ENCODE measurements at regions not wholly inside any gene's neighbourhood (a gene's known extent, or its start where the extent isn't known, plus 50 kb on each side); places are given as distances from the start of the nearest gene placed in this dataset.

DNA sequence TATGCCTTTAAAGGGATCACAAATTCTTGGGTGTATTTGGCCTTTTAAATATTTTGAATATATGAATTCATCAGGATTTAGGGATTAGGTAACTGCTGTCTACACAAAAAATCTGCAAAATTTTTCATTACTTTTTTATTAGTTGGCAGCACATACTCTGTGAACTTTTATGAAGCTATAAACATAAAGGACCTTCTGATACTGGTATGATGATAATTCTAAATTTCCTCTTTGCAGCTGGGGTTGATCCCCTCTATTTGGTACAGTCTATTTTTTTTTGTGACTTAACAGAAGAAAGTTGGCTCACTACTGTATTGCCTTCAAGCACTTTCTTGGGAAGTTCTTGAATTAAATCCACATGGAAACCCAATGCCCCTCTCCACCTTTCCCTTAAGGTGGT, 416.1 kb downstream of the LMO4 start:
- ChIA-PET POLR2A (no interaction called here), CTCF (interaction anchor here (1.3 kb wide), 1 partner anchor 14 kb away, joined by 3 read pairs; no protein-coding TSS in a partner anchor)
- Histone ChIP-seq H3K27me3 (ENCODE audit: control insufficient read depth, insufficient read depth, low read length) (no peaks in the 10 kb centered on the region), H3K36me3 (ENCODE audit: control insufficient read depth, insufficient read depth, low read length) (no peaks in the 10 kb centered on the region), H3K4me3 (ENCODE audit: low read depth, low read length) (no peak overlapping the region)
- TF ChIP-seq, protein P1, sequence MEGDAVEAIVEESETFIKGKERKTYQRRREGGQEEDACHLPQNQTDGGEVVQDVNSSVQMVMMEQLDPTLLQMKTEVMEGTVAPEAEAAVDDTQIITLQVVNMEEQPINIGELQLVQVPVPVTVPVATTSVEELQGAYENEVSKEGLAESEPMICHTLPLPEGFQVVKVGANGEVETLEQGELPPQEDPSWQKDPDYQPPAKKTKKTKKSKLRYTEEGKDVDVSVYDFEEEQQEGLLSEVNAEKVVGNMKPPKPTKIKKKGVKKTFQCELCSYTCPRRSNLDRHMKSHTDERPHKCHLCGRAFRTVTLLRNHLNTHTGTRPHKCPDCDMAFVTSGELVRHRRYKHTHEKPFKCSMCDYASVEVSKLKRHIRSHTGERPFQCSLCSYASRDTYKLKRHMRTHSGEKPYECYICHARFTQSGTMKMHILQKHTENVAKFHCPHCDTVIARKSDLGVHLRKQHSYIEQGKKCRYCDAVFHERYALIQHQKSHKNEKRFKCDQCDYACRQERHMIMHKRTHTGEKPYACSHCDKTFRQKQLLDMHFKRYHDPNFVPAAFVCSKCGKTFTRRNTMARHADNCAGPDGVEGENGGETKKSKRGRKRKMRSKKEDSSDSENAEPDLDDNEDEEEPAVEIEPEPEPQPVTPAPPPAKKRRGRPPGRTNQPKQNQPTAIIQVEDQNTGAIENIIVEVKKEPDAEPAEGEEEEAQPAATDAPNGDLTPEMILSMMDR (IDR thresholded peaks at IDR 0.05; ENCODE audit: insufficient read depth, low read depth, low read length), result no peak
- DNase-seq (ENCODE audit: low read depth), result no peak

DNA sequence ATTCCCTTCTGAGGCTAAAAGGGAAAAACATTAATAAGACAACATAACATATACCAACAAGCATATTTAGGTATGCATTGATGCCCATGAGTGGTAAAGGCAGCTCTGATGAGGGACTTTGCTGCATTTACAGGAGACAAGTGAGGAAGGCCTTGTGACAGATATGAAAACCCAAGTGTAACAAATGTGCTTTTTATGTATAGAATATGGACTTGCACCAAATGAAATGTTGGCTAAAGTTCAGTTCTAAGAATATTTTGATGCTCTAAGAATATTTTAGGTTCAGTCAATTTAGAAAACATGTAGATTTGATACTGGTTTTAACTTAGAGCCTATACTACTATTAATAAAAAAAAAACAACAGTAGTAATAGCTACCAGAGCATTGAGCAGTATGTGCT, 424.7 kb downstream of the LMO4 start:
- Histone ChIP-seq H3K4me3 (ENCODE audit: low read depth, low read length) (no peak overlapping the region), H3K27me3 (ENCODE audit: control insufficient read depth, insufficient read depth, low read length) (no peaks in the 10 kb centered on the region), H3K36me3 (ENCODE audit: control insufficient read depth, insufficient read depth, low read length) (no peaks in the 10 kb centered on the region)
- TF ChIP-seq, protein P1 (IDR thresholded peaks at IDR 0.05; ENCODE audit: insufficient read depth, low read depth, low read length), result no peak
- POLR2A ChIA-PET, result no interaction called here
- no peak for DNase-seq (ENCODE audit: low read depth)
- CTCF ChIA-PET, result interaction anchor here (1.4 kb wide), 1 partner anchor 10 kb away, joined by 3 read pairs; no protein-coding TSS in a partner anchor

DNA sequence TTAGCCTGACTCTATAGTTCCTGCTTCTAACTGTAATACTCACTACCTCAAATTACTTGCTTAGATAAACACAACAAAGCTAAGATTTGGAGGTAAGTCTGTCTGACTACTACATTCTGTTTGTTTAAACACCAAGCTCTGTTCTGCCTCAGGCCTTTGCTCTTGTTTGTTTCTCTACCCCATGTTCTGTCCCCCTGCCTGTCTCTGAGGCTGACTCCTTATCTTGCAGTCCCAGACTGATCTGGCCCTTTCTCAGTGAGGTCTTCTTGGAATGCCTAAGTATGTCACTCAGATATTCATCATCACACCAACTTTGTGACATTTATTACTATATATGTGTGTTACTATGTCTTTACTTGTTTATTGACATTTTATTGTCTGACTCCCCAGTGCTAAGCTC, 425.5 kb downstream of the LMO4 start:
- TF ChIP-seq, protein P1 (IDR thresholded peaks at IDR 0.05; ENCODE audit: insufficient read depth, low read depth, low read length), result no peak
- no peaks in the 10 kb centered on the region for H3K27me3 ChIP-seq (ENCODE audit: control insufficient read depth, insufficient read depth, low read length)
- H3K4me3 ChIP-seq (ENCODE audit: low read depth, low read length), result no peak overlapping the region
- CTCF ChIA-PET, result interaction anchor here (1.4 kb wide), 1 partner anchor 11 kb away, joined by 3 read pairs; no protein-coding TSS in a partner anchor
- H3K36me3 ChIP-seq (ENCODE audit: control insufficient read depth, insufficient read depth, low read length), result no peaks in the 10 kb centered on the region
- no peak for DNase-seq (ENCODE audit: low read depth)
- POLR2A ChIA-PET, result no interaction called here

DNA sequence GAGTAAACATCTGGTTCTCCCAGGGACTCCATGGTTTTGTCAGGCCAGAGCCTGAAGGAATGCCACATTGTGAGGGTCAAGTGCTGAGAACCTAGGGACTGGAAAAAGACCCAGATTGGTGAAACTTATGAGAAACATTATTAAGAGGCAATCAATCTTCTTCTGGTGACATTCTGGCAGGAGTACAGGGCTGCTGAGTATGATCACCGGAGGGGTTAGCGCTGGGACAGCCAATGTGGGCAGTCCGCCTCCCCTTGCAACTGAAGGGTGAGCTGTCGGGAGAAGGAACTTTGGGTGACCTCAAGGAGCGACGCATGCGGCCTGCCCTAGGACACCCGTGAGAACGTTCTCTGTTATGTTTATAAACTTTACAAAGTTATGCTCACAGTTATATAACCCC, 429.0 kb downstream of the LMO4 start:
- POLR2A ChIA-PET, result no interaction called here
- TF ChIP-seq, protein P1 (IDR thresholded peaks at IDR 0.05; ENCODE audit: insufficient read depth, low read depth, low read length), result no peak
- no peak overlapping the region for H3K4me3 ChIP-seq (ENCODE audit: low read depth, low read length)
- no peaks in the 10 kb centered on the region for H3K27me3 ChIP-seq (ENCODE audit: control insufficient read depth, insufficient read depth, low read length)
- CTCF ChIA-PET, result no interaction called here
- H3K36me3 ChIP-seq (ENCODE audit: control insufficient read depth, insufficient read depth, low read length), result no peaks in the 10 kb centered on the region
- DNase-seq (ENCODE audit: low read depth), result no peak

DNA sequence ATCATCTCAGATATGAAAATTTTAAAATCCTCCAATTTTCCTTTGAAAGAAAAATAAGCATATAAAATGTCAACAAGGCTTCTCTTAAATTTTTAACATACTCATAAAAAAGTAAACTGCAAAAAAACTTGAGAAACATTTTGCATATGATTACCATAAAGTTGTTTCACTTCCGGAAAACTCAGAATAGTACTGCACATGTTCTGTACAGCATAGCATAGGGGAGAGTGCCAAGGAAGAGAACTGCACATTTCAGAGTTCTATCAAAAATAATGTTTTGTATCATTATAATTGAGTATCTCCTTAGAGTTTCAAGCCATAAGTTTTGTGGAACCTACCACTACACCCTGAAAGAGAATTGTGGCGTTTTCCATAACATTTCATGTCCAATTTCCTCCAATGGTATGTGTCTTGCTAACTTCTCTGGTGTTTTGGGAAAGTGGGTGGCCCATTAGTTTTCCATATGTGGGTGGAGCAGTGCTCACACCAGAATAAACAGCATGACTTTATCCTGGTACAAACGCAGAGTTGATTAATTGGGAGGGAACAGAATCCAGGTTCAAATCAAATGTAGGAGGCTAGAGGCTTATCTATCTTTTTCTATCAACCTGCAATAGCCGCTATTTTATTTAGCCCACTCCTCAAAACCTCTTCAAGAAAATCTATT, 430.9 kb downstream of the LMO4 start:
- ChIA-PET POLR2A (no interaction called here), CTCF (no interaction called here)
- no peak for DNase-seq (ENCODE audit: low read depth)

More for the DNA sequence above, 430.9 kb downstream of the LMO4 start:
- no peak overlapping the region for H3K4me3 ChIP-seq (ENCODE audit: low read depth, low read length)
- TF ChIP-seq, protein P1 (IDR thresholded peaks at IDR 0.05; ENCODE audit: insufficient read depth, low read depth, low read length), result no peak
- no peaks in the 10 kb centered on the region for H3K27me3 ChIP-seq (ENCODE audit: control insufficient read depth, insufficient read depth, low read length)
- no peaks in the 10 kb centered on the region for H3K36me3 ChIP-seq (ENCODE audit: control insufficient read depth, insufficient read depth, low read length)
